ENCODE measurements at regions not wholly inside any gene's neighbourhood (a gene's known extent, or its start where the extent isn't known, plus 50 kb on each side); places are given as distances from the start of the nearest gene placed in this dataset.

GRCh38 chr16:54677308-54677950 lies 253.2 kb upstream of the IRX5 start:
- no peak overlapping the region for H3K27ac Mint-ChIP-seq
- no peak overlapping the region for H3K4me2 ChIP-seq
- H3K4me1 ChIP-seq (ENCODE audit: insufficient read depth), result peaks cover 5% of the 10 kb centered on the region; the same call in 1 of the 2 replicates
- no peaks in the 10 kb centered on the region; the same call in 2 of the 3 replicates for H3K4me1 Mint-ChIP-seq
- no peaks in the 10 kb centered on the region for H3K79me2 ChIP-seq (replicated peaks; ENCODE audit: insufficient read depth)
- H3K36me3 ChIP-seq (ENCODE audit: insufficient read depth), result no peaks in the 10 kb centered on the region
- H2AFZ ChIP-seq, result no peak overlapping the region
- H3K4me3 ChIP-seq, result no peak overlapping the region
- no peak for DNase-seq (ENCODE audit: low spot score)
- H3K4me3 Mint-ChIP-seq, result no peak overlapping the region
- no peaks in the 10 kb centered on the region for H4K20me1 ChIP-seq (replicated peaks; ENCODE audit: insufficient read depth)
- H3K27ac ChIP-seq (ENCODE audit: low read depth), result no peak overlapping the region
- no peaks in the 10 kb centered on the region for H3K36me3 Mint-ChIP-seq (ENCODE audit: low read depth)
- peaks cover 3% of the 10 kb centered on the region; the same call in 1 of the 2 replicates for H3K27me3 ChIP-seq (ENCODE audit: insufficient read depth)
- no peaks in the 10 kb centered on the region for H3F3A ChIP-seq (replicated peaks; ENCODE audit: low read depth)
- no peak for ATAC-seq
- no peaks in the 10 kb centered on the region for H3K9me2 ChIP-seq (ENCODE audit: insufficient read depth)
- peaks cover 4% of the 10 kb centered on the region for H3K27me3 Mint-ChIP-seq (ENCODE audit: insufficient read depth, low read depth, poor library complexity)
- no peaks in the 10 kb centered on the region; the same call in 2 of the 3 replicates for H3K9me3 Mint-ChIP-seq
- TF ChIP-seq REST (IDR thresholded peaks at IDR 0.05; ENCODE audit: unreplicated experiment), result no peak

GRCh38 chr16:54673313-54673712 lies 257.4 kb upstream of the IRX5 start:
- Histone ChIP-seq H3K4me3 (no peak overlapping the region), H3K79me2 (replicated peaks; ENCODE audit: insufficient read depth) (no peaks in the 10 kb centered on the region), H3K27ac (ENCODE audit: low read depth) (no peak overlapping the region), H3K4me2 (no peak overlapping the region), H3K4me1 (ENCODE audit: insufficient read depth) (no peaks in the 10 kb centered on the region), H3K36me3 (ENCODE audit: insufficient read depth) (no peaks in the 10 kb centered on the region), H2AFZ (no peak overlapping the region), H4K20me1 (replicated peaks; ENCODE audit: insufficient read depth) (no peaks in the 10 kb centered on the region), H3K27me3 (ENCODE audit: insufficient read depth) (no peaks in the 10 kb centered on the region), H3K9me2 (ENCODE audit: insufficient read depth) (peaks cover 5% of the 10 kb centered on the region; the same call in 1 of the 2 replicates), H3F3A (replicated peaks; ENCODE audit: low read depth) (no peaks in the 10 kb centered on the region)
- DNase-seq (ENCODE audit: low spot score) (no peak), ATAC-seq (no peak)
- Mint-ChIP-seq H3K36me3 (ENCODE audit: low read depth) (no peaks in the 10 kb centered on the region; the same call in 2 of the 3 replicates), H3K9me3 (peaks cover 23% of the 10 kb centered on the region), H3K4me1 (no peaks in the 10 kb centered on the region), H3K4me3 (no peak overlapping the region), H3K27me3 (ENCODE audit: insufficient read depth, low read depth, poor library complexity) (peaks cover 4% of the 10 kb centered on the region), H3K27ac (no peak overlapping the region)
- TF ChIP-seq ZNF331 (CRISPR knock-in tag; IDR thresholded peaks at IDR 0.05; ENCODE audit: low read depth) (no peak), EZH2phosphoT487 (IDR thresholded peaks at IDR 0.05; ENCODE audit: unreplicated experiment) (no peak), CREB1 (CRISPR knock-in tag; IDR thresholded peaks at IDR 0.05; ENCODE audit: low read depth) (no peak)

DNA sequence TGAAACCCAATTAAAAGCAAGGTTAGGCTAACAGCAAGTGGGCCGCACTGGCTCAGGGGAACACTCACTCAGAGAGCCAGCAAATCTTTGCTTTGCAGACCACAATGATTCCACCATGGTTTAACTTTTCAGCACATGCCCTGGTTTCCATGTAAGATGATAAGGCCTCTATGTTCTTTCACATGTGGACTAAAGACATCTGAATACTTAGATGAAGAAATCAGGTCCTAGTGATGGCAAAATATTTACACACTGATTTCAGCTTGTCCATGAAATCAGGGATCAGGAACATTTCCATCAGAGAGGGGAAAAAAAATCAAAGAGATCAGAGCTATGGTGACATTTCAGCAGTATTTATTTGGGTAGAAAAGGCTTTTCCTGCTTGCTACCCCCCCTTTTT lies 258.2 kb upstream of the IRX5 start:
- Mint-ChIP-seq H3K4me1 (no peaks in the 10 kb centered on the region), H3K9me3 (peaks cover 28% of the 10 kb centered on the region), H3K27ac (no peak overlapping the region), H3K4me3 (no peak overlapping the region), H3K27me3 (ENCODE audit: insufficient read depth, low read depth, poor library complexity) (peaks cover 4% of the 10 kb centered on the region), H3K36me3 (ENCODE audit: low read depth) (no peaks in the 10 kb centered on the region; the same call in 2 of the 3 replicates)
- Histone ChIP-seq H3K36me3 (ENCODE audit: insufficient read depth) (no peaks in the 10 kb centered on the region), H3K79me2 (replicated peaks; ENCODE audit: insufficient read depth) (no peaks in the 10 kb centered on the region), H4K20me1 (replicated peaks; ENCODE audit: insufficient read depth) (no peaks in the 10 kb centered on the region), H2AFZ (no peak overlapping the region), H3K4me1 (ENCODE audit: insufficient read depth) (no peaks in the 10 kb centered on the region), H3K4me3 (no peak overlapping the region), H3K27ac (ENCODE audit: low read depth) (no peak overlapping the region), H3K4me2 (no peak overlapping the region), H3F3A (replicated peaks; ENCODE audit: low read depth) (no peaks in the 10 kb centered on the region), H3K9me2 (ENCODE audit: insufficient read depth) (peaks cover 5% of the 10 kb centered on the region; the same call in 1 of the 2 replicates), H3K27me3 (ENCODE audit: insufficient read depth) (no peaks in the 10 kb centered on the region)
- ATAC-seq (no peak), DNase-seq (ENCODE audit: low spot score) (no peak)
- no peak for TF ChIP-seq JUNB (IDR thresholded peaks at IDR 0.05; ENCODE audit: unreplicated experiment)
- TF ChIP-seq CREB1 (CRISPR knock-in tag; IDR thresholded peaks at IDR 0.05; ENCODE audit: low read depth), result no peak
- no peak for TF ChIP-seq STAT1 (IDR thresholded peaks at IDR 0.05; ENCODE audit: unreplicated experiment)
- no peak for TF ChIP-seq EZH2phosphoT487 (IDR thresholded peaks at IDR 0.05; ENCODE audit: unreplicated experiment)
- TF ChIP-seq, protein P1, sequence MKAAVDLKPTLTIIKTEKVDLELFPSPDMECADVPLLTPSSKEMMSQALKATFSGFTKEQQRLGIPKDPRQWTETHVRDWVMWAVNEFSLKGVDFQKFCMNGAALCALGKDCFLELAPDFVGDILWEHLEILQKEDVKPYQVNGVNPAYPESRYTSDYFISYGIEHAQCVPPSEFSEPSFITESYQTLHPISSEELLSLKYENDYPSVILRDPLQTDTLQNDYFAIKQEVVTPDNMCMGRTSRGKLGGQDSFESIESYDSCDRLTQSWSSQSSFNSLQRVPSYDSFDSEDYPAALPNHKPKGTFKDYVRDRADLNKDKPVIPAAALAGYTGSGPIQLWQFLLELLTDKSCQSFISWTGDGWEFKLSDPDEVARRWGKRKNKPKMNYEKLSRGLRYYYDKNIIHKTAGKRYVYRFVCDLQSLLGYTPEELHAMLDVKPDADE (IDR thresholded peaks at IDR 0.05), result no peak
- TF ChIP-seq, protein P2, sequence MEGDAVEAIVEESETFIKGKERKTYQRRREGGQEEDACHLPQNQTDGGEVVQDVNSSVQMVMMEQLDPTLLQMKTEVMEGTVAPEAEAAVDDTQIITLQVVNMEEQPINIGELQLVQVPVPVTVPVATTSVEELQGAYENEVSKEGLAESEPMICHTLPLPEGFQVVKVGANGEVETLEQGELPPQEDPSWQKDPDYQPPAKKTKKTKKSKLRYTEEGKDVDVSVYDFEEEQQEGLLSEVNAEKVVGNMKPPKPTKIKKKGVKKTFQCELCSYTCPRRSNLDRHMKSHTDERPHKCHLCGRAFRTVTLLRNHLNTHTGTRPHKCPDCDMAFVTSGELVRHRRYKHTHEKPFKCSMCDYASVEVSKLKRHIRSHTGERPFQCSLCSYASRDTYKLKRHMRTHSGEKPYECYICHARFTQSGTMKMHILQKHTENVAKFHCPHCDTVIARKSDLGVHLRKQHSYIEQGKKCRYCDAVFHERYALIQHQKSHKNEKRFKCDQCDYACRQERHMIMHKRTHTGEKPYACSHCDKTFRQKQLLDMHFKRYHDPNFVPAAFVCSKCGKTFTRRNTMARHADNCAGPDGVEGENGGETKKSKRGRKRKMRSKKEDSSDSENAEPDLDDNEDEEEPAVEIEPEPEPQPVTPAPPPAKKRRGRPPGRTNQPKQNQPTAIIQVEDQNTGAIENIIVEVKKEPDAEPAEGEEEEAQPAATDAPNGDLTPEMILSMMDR (conservative IDR thresholded peaks at IDR 0.05; ENCODE audit: low read depth in 2 of 2), result no peak
